Activated naive CD4-positive, alpha-beta T cell (primary cell): ENCODE measurements at regions not wholly inside any gene's neighbourhood (a gene's known extent, or its start where the extent isn't known, plus 50 kb on each side); places are given as distances from the start of the nearest gene placed in this dataset.
"Not testable (repeated sequence)": the region's sequence is repeated elsewhere in the genome, so short reads cannot be mapped to it uniquely, and the experiment has no call there.

Experiments used
- DNase-seq, 4 experiments: peaks; one replicate each; lab custom pipeline; 2025; lab: John Stamatoyannopoulos, UW

- DNase-seq, result not testable (repeated sequence)
Measured at GRCh38 chr11:67804435-67805252, 130.2 kb upstream of the ALDH3B2 start.

GRCh38 chr11:67803519-67803918 is 129.1 kb upstream of the ALDH3B2 start:
- not testable (repeated sequence) for DNase-seq

DNA sequence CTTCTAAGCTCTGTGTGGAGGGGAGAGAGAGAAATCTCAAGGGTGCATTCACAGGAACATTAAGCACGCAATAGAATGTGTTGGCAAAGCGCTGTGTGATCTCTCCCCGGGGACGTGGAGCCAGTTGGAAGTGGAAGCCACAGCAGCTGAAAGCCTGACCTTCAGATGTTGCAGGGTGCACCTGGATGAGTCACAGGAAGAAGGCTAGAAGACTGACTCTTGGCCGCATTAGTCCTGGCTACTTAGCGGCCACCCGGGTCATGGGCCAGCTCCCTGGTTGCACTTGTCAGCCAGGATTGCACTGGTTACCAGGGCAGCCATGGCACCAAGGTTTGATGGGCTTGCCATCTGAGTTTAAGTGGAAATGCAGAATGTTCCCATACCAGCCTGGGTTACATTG is 128.6 kb upstream of the ALDH3B2 start:
- DNase-seq, result not testable (repeated sequence)

DNA sequence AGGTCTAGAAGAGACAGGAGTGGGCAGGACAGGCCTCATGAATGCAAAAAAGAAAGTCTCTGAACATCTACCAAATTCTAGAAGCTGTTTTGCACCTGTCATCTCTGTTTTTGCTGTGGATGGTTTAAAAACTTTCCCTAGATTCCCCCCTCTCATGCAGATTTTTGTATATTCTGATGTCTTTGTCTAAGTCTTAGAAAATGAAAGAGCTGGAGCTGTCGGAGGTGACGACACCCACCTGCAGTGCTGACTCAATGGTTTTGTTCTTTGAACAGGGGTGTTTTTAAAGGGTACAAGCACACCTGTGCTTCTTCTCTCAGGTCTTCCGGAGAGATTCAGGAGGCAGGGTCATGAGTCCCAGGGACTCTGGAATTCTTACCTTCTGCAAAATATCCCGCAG is 128.2 kb upstream of the ALDH3B2 start:
- DNase-seq, result not testable (repeated sequence)

GRCh38 chr11:67801397-67801796 is 127.0 kb upstream of the ALDH3B2 start:
- not testable (repeated sequence) for DNase-seq

DNA sequence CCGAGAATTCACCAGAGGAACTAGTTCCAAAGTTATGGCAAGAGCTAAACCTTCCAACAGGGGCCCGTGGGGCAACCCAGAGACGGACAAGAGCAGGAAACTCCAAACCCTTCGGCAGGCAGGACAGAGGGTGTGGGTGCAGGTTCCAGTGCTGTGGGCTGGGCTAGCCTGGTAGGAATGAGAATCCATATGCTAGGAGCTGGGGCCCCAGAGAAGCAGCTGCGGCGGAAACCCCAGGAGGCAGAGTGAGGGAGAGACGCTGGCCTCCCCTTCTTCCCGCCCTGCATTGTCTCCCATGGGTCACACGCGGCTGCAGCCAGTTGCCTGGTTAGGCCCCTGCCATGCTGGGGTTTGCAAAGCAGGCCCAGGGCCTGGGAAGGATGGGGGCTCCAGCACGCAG is 126.2 kb upstream of the ALDH3B2 start:
- DNase-seq, result not testable (repeated sequence)

DNA sequence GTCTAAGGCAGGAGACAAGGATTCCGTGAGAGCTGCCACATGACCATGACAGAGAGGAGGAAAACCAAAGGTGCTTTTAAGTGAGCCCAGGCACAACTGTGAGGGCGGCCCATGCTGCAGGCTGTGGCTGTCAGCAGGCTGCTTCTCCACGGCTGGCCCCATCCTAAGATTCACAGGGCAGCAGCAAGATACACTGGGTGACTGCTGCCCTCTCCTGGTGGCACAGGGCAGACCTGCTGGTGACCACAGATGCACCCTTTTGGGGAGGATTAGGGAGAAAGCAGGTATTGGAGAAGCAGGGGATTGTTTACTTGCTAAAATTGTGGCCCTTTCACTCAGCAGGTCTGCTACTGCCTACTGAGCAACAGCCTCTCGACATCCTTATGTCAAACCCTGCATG is 125.4 kb upstream of the ALDH3B2 start:
- not testable (repeated sequence) for DNase-seq

DNA sequence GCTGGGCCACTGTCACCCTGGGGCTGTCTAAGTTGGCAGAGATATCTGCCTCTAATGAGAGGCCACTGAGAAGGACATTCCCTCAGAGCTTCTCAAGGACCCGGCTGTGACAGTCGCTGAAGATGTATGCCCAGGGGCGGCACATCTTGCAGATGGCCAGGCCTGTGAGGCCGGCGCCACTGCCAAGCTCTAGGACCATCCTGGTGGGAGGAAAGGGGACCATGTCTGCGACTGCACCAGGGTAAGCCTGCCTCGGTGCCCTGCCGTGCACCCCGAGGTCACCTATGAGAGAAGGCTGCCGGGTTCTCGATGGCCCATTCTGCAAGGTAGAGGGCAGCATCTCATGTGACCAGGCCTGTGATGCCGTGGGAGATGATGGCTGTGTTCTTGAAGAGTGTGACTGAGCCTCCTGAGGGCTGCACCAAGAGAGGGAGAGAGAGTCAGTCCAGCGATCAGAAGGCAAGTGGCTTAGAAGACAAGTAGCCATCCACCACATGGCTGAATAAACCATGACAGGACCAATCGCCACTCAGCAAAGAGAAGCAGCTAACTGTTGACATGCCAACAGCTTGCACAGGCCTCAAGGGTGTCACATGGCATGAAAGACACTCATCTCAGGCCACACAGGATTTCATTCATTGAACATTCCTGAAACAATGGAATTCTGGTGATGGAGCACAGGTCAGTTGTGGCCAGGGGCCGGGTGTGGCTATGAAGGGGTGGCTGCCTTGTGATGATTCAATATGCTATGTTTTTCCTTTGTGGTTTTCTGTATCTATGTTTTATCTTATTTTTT is 123.5 kb upstream of the ALDH3B2 start:
- not testable (repeated sequence) for DNase-seq

GRCh38 chr11:67795746-67796145 is 121.3 kb upstream of the ALDH3B2 start:
- no peak for DNase-seq

DNA sequence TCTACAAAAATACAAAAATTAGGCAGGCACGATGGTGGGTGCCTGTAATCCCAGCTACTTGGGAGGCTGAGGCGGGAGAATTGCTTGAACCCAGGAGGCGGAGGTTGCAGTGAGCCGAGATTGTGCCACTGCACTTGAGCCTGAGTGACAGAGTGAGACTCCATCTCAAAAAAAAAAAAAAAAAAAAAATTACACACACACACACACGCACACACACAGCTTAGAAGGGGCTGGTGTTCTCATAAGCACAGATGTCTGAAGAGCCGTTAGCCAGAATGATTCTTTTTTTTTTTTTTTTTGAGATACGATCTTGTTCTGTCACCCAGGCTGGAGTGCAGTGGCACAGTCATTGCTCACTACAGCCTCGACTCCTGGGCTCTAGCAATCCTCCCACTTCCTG is 119.3 kb upstream of the ALDH3B2 start:
- DNase-seq, result not testable (repeated sequence)

- peak in 2 of 4 experiments; percentile 11 to 30 for DNase-seq
Measured at GRCh38 chr11:67792273-67792990, 118.0 kb upstream of the ALDH3B2 start.

GRCh38 chr11:67791598-67792170 is 117.3 kb upstream of the ALDH3B2 start:
- not testable (repeated sequence) for DNase-seq

DNA sequence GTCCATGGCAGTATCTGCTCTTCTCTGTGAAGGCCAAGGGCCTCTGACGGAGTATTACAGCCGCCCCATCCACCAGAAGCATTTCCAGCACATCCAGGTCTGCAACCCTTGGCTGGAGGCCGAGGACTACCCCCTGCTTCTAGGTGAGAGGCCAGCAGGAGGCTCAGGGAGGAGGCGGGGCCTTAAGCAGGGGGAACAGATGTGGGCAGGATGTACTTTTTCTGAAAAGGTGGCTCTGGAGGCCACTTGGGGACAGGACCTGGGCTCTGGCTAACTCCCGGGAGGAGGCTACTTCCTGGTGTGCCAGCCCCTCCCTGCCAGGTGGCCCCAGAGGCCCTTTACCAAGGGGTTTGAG is 113.9 kb upstream of the ALDH3B2 start:
- not testable (repeated sequence) for DNase-seq

DNA sequence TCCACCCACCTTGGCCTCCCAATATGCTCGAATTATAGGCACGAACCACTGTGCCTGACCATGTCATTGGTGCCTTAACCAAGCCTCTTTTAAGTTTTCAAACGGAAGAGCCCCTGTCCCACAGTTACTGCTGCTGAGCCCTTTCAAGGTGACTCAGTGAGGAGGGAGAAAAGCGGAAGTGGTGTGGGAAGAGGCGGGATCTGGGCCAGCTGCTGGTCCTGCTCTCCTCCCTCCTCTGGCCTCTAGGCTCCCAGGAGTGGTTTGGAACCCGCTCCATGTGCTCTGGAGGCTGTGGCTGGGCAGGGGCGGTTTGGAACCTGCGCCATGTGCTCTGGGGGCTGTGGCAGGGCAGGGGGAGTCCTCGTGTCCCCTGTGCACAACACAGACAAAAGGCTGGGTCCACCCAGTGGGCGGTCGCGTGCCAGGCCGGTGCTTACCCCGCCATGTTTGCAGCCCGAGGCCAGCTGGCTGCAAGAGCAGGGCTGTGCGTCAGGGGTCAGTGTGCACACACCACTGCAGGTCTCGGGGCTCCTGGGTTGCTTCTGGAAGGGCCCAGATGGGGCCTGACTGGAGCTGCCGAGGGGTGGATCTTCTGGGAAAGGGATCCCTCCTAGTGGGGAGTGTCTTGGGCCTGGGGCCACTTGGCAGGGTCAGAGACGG is 113.4 kb upstream of the ALDH3B2 start:
- not testable (repeated sequence) for DNase-seq

DNA sequence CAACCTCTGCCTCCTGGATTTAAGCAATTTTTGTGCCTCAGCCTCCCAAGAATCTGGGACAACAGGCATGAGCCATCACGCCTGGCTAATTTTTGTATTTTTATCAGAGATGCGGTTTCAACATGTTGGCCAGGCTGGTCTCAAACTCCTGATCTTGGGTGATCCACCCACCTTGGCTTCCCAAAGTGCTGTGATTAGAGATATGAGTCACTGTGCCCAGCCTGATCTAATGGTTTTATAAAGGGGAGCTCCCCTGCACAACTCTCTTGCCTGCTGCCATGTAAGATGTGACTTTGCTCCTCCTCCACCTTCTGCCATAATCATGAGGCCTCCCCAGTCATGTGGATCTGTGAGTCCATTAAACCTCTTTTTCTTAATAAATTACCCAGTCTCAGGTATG is 107.5 kb upstream of the ALDH3B2 start:
- DNase-seq, result not testable (repeated sequence)

DNA sequence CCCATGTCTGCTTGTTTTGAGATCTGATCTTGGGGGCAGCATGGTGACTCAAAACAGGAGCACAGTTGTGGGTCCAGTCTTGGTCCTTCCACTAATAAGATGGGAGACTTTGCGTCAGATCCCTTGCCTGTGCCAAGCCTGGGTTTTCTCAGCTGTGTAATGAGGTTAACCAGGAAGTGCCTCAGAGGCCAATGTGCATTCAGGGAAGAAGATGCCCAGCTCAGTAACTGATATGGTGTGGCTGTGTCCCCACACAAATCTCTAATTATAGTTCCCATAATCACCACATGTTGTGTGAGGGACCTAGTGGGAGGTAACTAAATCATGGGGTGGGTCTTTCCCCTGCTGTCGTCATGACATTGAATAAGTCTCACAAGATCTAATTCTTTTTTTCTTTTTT is 107.1 kb upstream of the ALDH3B2 start:
- not testable (repeated sequence) for DNase-seq

DNA sequence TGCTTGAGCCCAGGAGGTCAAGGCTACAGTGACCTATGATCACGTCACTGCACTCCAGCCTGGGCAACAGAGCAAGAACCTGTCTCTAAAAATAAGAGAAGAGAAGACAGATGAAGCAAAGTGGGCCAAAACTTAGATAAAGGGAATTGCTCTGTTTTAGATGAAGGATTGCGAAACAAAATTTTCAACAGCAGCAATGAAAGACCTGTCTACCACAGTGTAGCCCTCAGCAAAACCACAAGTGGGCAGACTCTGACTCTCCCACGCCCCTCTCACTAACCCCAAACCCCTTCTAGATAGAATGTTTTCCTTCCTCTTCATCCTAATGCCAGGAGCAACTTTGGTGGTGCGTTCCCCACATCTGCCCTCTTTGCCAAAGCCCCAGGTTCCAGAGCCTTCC is 105.6 kb upstream of the ALDH3B2 start:
- DNase-seq, result no peak

- not testable (repeated sequence) for DNase-seq
Measured at GRCh38 chr11:67779189-67779875, 104.9 kb upstream of the ALDH3B2 start.

- DNase-seq, result no peak
Measured at GRCh38 chr11:67776852-67777520, 102.6 kb upstream of the ALDH3B2 start.

DNA sequence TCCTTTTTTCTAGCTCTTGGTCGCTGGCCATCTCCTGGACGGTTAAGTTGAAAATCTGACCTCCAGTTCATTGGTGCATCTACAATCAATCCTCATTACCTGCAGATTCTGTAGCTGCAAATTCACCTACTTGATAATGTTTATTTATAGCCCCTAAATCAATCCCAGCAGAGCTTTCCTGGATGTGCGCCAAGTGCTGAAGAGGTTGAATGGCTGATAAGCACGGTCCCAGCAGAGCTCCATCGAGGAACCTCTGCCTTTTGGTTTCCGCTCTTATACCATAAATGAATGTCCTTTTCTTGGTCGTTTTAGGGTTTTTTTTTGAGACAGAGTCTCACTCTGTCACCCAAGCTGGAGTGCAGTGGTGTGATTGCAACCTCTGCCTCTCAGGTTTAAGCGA is 99.8 kb upstream of the ALDH3B2 start:
- DNase-seq, result not testable (repeated sequence)
